GM18508 (cell line): ENCODE measurements at regions not wholly inside any gene's neighbourhood (a gene's known extent, or its start where the extent isn't known, plus 50 kb on each side); places are given as distances from the start of the nearest gene placed in this dataset.
"Not testable (repeated sequence)": the region's sequence is repeated elsewhere in the genome, so short reads cannot be mapped to it uniquely, and the experiment has no call there.

Experiments used
- ATAC-seq: cut with Tn5 transposase; IDR thresholded peaks from one replicate; pipeline ENCODE4 v1.9.1; 2021; ENCODE audit warnings: moderate number of reproducible peaks; ENCODE audit not compliant: insufficient read depth, unreplicated experiment

DNA sequence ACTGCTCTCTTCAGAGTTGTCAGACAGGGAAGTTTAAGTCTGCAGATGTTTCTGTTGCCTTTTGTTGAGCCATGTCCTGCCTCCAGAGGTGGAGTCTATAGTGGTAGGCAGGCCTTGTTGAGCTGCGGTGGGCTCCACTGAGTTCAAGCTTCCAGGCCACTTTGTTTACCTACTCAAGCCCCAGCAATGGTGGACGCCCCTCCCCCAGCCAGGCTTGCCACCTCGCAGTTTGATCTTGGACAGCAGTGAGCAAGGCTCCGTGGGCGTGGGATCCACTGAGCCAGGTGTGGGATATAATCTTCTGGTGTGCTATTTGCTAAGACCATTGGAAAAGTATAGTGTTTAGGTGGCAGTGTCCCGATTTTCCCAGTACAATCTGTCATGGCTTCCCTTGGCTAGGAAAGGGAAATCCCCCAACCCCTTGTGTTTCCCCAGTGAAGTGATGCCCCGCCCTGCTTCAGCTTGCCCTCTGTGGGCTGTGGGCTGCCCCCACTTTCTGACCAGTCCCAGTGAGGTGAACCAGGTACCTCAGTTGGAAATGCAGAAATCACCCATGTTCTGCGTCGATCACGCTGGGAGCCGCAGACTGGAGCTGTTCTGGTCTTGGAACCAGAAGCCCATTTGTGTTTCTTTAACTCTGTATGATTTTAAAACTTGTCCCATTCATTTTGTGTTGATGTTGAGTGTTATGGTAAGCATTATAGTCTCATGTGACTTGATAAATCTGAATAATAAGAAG is 89.2 kb upstream of the CALCR start:
- ATAC-seq, result no peak

DNA sequence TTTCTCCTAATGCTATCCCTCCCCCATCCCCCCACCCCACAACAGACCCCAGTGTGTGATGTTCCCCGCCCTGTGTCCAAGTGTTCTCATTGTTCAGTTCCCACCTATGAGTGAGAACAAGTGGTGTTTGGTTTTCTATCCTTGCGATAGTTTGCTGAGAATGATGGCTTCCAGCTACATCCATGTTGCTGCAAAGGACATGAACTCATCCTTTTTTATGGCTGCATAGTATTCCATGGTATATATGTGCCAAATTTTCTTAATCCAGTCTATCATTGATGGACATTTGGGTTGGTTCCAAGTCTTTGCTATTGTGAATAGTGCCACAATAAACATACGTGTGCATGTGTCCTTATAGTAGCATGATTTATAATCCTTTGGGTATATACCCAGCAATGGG is 83.6 kb upstream of the CALCR start:
- not testable (repeated sequence) for ATAC-seq

DNA sequence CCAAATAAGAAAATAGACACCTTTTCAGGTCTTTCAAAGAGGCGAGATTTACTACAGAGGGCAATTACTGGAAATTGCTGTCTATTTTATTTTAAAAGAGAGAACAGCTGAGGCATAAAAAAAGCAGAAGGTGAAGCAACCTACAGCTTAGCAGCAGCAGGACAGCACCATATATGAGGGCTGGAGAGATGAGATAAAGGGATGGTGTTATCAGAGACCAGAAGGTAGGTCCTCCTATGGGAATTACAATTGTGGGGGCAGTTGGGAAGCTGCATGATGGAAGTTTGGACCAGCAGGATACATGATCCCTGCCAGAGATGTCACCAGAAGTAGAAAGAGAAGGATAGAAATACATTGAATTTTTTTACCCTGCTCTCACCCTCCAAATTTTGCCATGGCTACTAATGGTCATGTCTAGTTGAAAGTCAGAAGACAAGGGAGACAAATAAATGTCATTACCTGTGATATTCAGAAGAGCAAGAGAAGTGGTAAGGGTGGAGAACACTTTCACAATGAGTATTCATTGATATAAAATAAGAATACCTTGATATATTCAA is 77.2 kb upstream of the CALCR start:
- no peak for ATAC-seq

GRCh38 chr7:93646538-93646937 is 72.0 kb upstream of the CALCR start:
- no peak for ATAC-seq

GRCh38 chr7:93636276-93636675 is 61.8 kb upstream of the CALCR start:
- no peak for ATAC-seq

GRCh38 chr7:93632371-93632770 is 57.8 kb upstream of the CALCR start:
- ATAC-seq, result no peak

DNA sequence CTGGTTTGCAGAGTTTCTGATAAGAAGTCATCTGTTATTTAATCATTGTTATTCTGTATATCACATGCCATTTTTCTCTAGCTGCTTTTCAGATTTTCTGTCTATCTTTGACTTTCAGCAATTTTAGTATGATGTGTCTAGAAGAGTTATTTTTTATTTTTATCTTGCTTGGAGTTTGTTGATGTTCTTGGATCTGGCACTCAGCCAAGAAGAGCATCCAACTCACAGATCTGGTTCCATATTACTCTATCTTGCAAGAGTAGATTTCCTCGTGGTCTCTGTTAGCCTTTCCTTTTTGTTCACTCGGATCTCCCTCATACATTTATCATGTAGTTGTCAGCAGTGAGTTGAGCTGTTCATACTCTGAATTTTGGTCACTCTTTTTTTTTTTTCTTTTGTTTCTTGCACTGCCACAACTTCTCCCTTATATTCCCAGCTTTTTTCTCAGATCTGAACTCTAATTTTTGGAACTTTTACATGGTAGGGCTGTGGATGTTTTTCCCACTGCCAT is 54.8 kb upstream of the CALCR start:
- ATAC-seq, result no peak

- no peak for ATAC-seq
Observed at GRCh38 chr7:93626869-93627268, 52.3 kb upstream of the CALCR start.
